Activated naive CD8-positive, alpha-beta T cell treated with anti-CD3 and anti-CD28 coated beads, Interleukin-2, amount 50 U/mL, for 24 hours (primary cell): ENCODE measurements at regions not wholly inside any gene's neighbourhood (a gene's known extent, or its start where the extent isn't known, plus 50 kb on each side); places are given as distances from the start of the nearest gene placed in this dataset.
"Not testable (repeated sequence)": the region's sequence is repeated elsewhere in the genome, so short reads cannot be mapped to it uniquely, and the experiment has no call there.

Experiments
- ATAC-seq: fragments of 150-1000 bp; cut with Tn5 transposase; one replicate; pipeline ENCODE4 v1.10.0; 2021
- DNase-seq: peaks from one replicate; pipeline ENCODE4 v3.0.0; 2021
- H3K27ac Mint-ChIP-seq: one replicate; pipeline ENCODE4 v1.8.0; 2021; ENCODE audit warnings: mild to moderate bottlenecking, mixed read lengths
- H3K27me3 Mint-ChIP-seq: one replicate; pipeline ENCODE4 v1.8.0; 2021; ENCODE audit warnings: mixed read lengths
- H3K36me3 Mint-ChIP-seq: one replicate; pipeline ENCODE4 v1.8.0; 2021; ENCODE audit warnings: low read depth, mixed read lengths
- H3K4me1 Mint-ChIP-seq: one replicate; pipeline ENCODE4 v1.8.0; 2021; ENCODE audit warnings: mixed read lengths
- H3K4me3 Mint-ChIP-seq: one replicate; pipeline ENCODE4 v1.8.0; 2021; ENCODE audit warnings: mild to moderate bottlenecking, moderate library complexity, mixed read lengths
- H3K9me3 Mint-ChIP-seq: one replicate; pipeline ENCODE4 v1.8.0; 2021; ENCODE audit warnings: mixed read lengths

DNA sequence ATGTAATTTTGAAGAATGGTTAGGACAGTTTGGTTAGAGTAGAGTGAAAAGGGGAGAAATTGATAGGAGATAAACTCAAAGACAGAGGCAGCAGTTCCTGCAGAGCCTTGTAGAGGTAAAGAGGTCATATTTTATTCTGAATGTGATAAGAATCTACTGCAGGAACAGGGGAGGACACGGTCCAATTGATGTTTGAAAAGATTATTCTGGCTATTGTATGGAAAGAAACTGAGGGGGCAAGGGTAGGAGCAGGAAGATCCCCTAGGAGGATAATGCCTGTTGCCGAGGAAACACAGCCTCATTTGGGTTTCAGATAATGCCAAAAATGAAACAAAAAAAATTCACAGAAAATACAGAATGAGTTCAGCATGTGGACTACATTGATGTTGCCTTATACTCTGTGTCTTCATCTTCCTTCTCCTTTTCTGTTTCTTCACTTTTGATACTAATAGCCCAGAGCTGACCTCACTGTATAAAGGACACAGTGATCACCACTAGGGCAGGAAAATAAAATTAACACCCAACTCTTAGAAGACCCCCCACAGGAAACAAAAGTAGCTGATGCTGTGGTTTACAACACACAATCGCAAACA is 454.6 kb upstream of the UBE2E2 start:
- ATAC-seq (no peak), DNase-seq (no peak)
- H3K9me3 Mint-ChIP-seq = peaks cover 12% of the 10 kb centered on the region
- H3K4me3 Mint-ChIP-seq = no peak overlapping the region
- no peak overlapping the region for H3K27ac Mint-ChIP-seq
- H3K4me1 Mint-ChIP-seq = no peaks in the 10 kb centered on the region
- H3K36me3 Mint-ChIP-seq = no peaks in the 10 kb centered on the region
- no peaks in the 10 kb centered on the region for H3K27me3 Mint-ChIP-seq

DNA sequence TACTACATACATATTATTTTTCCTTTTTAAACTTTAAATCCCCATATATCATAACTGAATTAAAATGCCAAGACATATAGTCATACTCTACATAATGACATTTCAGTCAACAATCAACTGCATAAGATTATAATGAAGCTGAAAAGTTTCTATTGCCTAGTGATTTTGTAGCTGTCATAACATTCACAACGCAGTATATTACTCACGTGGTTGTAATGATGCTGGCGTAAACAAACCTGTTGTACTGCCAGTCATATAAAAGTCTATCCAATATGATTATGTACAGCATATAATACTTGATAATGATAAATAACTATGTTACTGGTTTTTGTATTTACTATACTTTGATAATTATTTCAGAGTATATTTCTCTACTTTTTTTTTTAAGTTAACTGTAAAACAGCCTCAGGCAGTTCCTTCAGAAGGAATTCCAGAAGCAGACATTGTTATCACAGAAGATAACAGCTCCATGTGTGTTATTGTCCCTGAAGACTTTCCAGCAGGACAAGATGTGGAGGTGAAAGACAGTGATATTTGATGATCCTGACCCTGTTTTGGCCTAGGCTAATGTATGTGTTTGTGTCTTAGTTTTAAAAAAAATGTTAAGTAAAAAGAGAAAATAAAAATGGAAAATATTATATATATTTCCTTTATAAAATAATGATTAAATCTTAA is 443.4 kb upstream of the UBE2E2 start:
- H3K9me3 Mint-ChIP-seq = peaks cover 7% of the 10 kb centered on the region
- no peaks in the 10 kb centered on the region for H3K36me3 Mint-ChIP-seq
- no peak overlapping the region for H3K4me3 Mint-ChIP-seq
- no peak for ATAC-seq
- no peak for DNase-seq
- no peaks in the 10 kb centered on the region for H3K4me1 Mint-ChIP-seq
- H3K27ac Mint-ChIP-seq = no peak overlapping the region
- no peaks in the 10 kb centered on the region for H3K27me3 Mint-ChIP-seq

DNA sequence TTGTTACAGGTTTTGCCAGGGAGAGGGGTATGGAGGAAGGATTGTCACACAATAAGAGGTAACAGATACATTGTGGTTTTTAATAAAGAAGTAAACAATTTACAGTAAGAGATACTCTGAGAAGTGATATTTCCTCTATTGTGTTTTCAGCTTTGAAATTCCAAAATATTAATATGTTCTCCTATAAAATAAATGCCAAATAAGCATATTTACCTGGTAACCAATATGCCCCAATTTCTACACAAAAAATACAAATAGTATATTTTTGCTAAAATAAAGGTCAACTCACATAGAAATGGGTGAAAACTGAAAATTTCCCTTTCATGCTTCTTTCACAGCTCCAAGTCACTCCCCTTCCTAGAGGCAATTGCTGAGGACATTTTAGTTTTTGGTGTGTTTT is 437.4 kb upstream of the UBE2E2 start:
- H3K4me1 Mint-ChIP-seq = no peaks in the 10 kb centered on the region
- H3K4me3 Mint-ChIP-seq = no peak overlapping the region
- DNase-seq (no peak), ATAC-seq (no peak)
- H3K36me3 Mint-ChIP-seq = no peaks in the 10 kb centered on the region
- peaks cover 16% of the 10 kb centered on the region for H3K9me3 Mint-ChIP-seq
- H3K27me3 Mint-ChIP-seq = no peaks in the 10 kb centered on the region
- H3K27ac Mint-ChIP-seq = no peak overlapping the region

DNA sequence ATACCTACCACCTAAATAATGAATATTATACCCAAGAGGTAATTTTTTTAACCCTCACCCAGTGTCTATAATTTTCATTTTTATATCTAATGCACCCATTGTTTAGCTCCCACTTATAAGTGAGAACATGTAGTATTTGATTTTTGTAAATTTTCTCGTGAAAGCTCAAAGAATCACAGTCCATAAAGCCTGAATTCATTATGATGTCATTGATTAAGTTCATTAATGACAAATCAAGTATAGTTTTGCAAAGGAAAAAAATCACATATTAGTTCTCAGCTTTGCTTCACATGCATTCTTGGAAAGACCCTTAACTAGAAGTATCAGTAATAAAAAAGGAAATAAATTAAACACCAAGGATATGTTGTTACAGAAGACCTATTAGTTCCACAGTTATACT is 425.3 kb upstream of the UBE2E2 start:
- Mint-ChIP-seq H3K4me1 (no peaks in the 10 kb centered on the region), H3K4me3 (no peak overlapping the region), H3K36me3 (no peaks in the 10 kb centered on the region), H3K27me3 (peaks cover 2% of the 10 kb centered on the region), H3K27ac (no peak overlapping the region), H3K9me3 (no peaks in the 10 kb centered on the region)
- no peak for ATAC-seq
- no peak for DNase-seq

DNA sequence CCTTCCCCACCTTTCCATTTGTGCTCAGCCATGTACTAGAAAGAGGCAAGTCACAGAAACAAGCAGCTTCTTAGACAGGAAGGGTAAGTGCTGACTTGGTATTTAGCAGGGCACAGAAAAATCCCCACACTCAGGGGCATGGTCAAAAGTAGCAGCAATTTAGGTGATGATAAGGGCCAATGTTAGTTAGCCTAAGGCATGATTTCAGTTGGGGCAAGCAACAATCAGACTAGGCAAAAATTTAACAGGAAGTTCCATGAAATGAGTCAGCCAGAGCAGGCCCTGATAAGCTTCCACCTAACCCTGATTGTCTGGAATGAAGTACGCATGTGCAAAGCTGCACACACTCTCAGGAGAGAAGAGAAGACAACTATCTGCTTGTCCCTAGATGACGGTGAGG is 423.4 kb upstream of the UBE2E2 start:
- H3K27me3 Mint-ChIP-seq = no peaks in the 10 kb centered on the region
- no peak overlapping the region for H3K27ac Mint-ChIP-seq
- H3K4me3 Mint-ChIP-seq = no peak overlapping the region
- ATAC-seq (no peak), DNase-seq (no peak)
- H3K4me1 Mint-ChIP-seq = no peaks in the 10 kb centered on the region
- H3K36me3 Mint-ChIP-seq = peaks cover 1% of the 10 kb centered on the region
- H3K9me3 Mint-ChIP-seq = peaks cover 16% of the 10 kb centered on the region

DNA sequence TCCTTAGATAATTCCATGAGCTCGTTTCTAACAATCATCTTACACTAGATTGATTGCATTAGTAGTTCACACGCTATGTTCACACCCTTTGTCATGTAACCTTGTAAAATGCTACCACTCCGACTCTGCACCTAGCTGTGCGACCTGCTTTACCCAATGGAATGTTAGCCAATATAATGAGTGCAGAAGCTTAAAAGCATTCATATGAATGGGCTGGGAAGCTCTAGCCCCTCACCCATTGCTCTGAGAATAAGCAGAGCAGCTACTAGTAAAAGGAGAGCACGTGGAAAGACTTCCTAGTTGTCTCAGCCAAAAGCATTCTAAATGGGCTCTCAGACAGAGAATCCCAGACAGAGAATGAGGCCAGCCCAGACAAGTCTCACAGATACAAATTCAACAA is 410.6 kb upstream of the UBE2E2 start:
- no peak for DNase-seq
- H3K9me3 Mint-ChIP-seq = no peaks in the 10 kb centered on the region
- H3K27me3 Mint-ChIP-seq = peaks cover 2% of the 10 kb centered on the region
- no peaks in the 10 kb centered on the region for H3K36me3 Mint-ChIP-seq
- no peak for ATAC-seq
- H3K27ac Mint-ChIP-seq = no peak overlapping the region
- H3K4me1 Mint-ChIP-seq = no peaks in the 10 kb centered on the region
- H3K4me3 Mint-ChIP-seq = no peak overlapping the region

DNA sequence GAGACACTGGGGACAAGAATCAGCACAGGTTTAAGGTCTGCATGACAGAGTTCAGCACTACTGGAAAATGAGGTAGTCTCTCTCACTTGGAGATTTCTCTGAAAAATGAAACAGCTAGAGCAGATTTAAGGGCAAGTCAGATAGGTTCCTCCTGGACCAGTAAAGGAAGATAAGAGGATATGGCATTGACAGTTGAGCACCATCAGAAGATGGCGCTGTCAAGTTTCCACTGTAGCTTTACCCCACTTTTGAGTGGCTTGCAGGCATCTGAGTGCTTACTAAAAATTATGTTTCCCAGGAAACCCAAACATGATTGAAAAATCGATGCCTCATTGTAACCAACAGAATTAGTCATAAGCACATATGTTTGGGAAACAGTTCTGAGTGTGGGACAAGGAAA is 407.2 kb upstream of the UBE2E2 start:
- no peak overlapping the region for H3K27ac Mint-ChIP-seq
- H3K9me3 Mint-ChIP-seq = no peaks in the 10 kb centered on the region
- H3K27me3 Mint-ChIP-seq = peaks cover 4% of the 10 kb centered on the region
- no peaks in the 10 kb centered on the region for H3K36me3 Mint-ChIP-seq
- ATAC-seq (no peak), DNase-seq (no peak)
- H3K4me3 Mint-ChIP-seq = no peak overlapping the region
- H3K4me1 Mint-ChIP-seq = no peaks in the 10 kb centered on the region

DNA sequence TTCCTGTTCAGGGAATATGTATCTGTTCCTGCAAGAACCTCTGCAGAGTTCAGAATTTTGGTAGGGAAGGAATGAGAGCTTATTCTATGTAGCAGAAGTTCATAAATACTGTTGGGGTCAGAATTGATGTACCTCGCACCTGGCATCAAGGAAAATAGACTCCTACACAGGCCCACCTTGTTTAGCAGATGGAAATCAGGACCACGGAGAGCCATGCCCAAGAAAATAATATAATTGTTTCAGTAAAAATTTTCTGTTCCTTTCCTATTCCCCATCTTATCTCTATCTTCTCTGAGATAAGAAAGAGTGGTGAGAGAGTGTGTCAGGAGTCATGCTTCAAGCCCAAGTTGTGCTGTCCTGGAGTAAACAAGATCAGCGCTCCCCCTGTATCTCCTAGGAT is 404.7 kb upstream of the UBE2E2 start:
- no peaks in the 10 kb centered on the region for H3K4me1 Mint-ChIP-seq
- no peak overlapping the region for H3K4me3 Mint-ChIP-seq
- peaks cover 2% of the 10 kb centered on the region for H3K27me3 Mint-ChIP-seq
- ATAC-seq = no peak
- H3K27ac Mint-ChIP-seq = no peak overlapping the region
- no peaks in the 10 kb centered on the region for H3K9me3 Mint-ChIP-seq
- no peaks in the 10 kb centered on the region for H3K36me3 Mint-ChIP-seq
- DNase-seq = no peak

DNA sequence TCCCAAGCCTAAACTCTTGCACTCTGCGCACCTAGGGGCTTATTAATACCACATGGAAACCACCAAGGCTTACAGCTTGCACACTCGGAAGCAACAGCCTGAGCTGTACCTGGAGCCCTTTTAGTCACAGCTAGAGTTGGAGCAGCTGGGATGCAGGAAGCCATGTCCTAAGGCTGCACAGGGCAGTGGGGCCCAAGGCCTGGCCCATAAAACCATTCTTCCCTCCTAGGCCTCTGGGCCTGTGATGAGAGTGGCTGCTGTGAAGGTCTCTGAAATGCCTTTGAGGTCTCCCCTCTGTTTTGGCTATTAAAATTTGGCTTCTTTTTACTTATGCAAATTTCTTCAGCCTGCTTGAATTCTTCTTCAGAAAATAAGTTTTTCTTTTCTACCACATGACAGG is 383.9 kb upstream of the UBE2E2 start:
- Mint-ChIP-seq H3K27ac (no peak overlapping the region), H3K27me3 (no peaks in the 10 kb centered on the region), H3K36me3 (no peaks in the 10 kb centered on the region), H3K4me1 (no peaks in the 10 kb centered on the region), H3K4me3 (no peak overlapping the region), H3K9me3 (no peaks in the 10 kb centered on the region)
- ATAC-seq (no peak), DNase-seq (no peak)

DNA sequence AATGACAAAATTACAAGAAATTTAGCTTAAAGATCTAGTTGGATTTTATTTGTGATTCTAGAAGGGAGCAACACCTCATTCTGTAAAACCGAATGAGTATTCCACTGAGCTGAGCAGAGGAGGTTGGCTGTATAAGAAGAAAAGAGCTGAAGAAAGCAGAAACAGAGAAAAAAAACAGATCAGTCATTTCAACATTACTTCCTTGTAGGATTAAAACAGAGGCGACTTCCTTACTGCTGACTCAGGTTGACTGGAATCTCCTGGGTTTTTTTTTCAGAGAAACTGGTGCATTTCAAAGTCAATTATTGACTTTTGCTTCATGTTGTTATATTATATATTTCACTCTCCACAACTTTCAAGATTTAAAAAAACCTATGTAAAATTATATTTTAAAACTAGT is 368.1 kb upstream of the UBE2E2 start:
- no peaks in the 10 kb centered on the region for H3K36me3 Mint-ChIP-seq
- no peaks in the 10 kb centered on the region for H3K4me1 Mint-ChIP-seq
- no peak overlapping the region for H3K27ac Mint-ChIP-seq
- DNase-seq = no peak
- H3K27me3 Mint-ChIP-seq = no peaks in the 10 kb centered on the region
- no peak for ATAC-seq
- H3K9me3 Mint-ChIP-seq = no peaks in the 10 kb centered on the region
- H3K4me3 Mint-ChIP-seq = no peak overlapping the region

DNA sequence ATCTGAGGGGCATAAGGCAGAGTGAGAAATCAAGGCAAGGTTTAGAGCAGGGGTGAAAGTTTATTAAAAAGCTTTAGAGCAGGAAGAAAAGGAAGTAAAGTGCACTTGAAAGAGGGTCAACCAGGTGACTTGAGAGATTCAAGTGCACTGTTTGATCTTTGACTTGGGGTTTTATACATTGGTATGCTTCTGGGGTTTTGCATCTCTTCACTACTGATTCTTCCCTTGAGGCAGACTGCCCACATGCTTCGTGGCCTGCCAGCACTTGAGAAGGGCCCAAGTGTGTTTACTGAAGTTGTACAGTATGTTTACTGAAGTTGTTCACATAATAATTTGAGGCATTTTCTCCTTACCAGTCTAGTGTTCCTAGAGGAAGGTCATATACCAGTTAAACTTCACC is 367.0 kb upstream of the UBE2E2 start:
- H3K27me3 Mint-ChIP-seq = no peaks in the 10 kb centered on the region
- no peak overlapping the region for H3K4me3 Mint-ChIP-seq
- ATAC-seq = no peak
- H3K9me3 Mint-ChIP-seq = peaks cover 5% of the 10 kb centered on the region
- no peak for DNase-seq
- H3K36me3 Mint-ChIP-seq = no peaks in the 10 kb centered on the region
- H3K4me1 Mint-ChIP-seq = no peaks in the 10 kb centered on the region
- H3K27ac Mint-ChIP-seq = no peak overlapping the region

DNA sequence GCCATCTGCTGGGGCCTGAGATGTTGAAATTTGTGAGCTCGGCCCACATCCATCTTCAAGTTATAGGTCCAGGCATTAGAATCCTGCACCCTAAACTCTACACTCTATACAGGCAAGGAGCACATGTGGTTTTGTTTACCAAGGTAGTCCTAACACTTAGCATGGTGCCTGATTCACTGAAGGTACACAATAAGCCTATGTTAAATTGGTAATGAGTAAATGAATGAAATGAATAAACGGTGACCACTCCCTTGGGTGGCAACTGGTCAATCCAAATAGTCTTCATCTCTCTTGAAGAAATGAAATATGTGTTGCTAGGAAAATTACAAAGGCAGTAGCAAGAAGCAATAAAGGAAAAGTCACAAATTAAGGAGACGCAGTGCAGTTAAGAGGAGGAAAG is 359.3 kb upstream of the UBE2E2 start:
- ATAC-seq (no peak), DNase-seq (no peak)
- H3K4me1 Mint-ChIP-seq = no peaks in the 10 kb centered on the region
- no peaks in the 10 kb centered on the region for H3K27me3 Mint-ChIP-seq
- peaks cover 11% of the 10 kb centered on the region for H3K9me3 Mint-ChIP-seq
- no peaks in the 10 kb centered on the region for H3K36me3 Mint-ChIP-seq
- no peak overlapping the region for H3K27ac Mint-ChIP-seq
- H3K4me3 Mint-ChIP-seq = no peak overlapping the region

DNA sequence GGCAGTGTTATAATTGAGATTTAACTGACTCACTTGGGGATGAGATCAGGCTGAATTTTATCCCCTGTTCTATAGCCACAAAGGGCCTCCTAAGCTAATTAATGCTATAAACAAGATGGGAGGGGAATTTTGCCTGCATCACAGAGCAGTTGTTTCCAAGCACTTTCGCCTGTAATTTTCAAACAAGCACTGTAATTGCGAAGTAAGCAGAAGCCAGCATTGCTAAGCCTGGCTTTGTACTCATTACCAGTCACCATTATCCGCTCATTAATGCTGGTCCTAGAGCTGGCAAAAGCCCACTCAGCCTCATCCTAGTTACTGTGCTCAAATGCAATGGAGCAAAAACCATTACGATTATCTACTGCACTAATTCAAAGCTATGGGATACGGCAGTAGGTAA is 356.6 kb upstream of the UBE2E2 start:
- Mint-ChIP-seq H3K4me3 (no peak overlapping the region), H3K36me3 (no peaks in the 10 kb centered on the region), H3K27ac (no peak overlapping the region), H3K4me1 (no peaks in the 10 kb centered on the region), H3K27me3 (no peaks in the 10 kb centered on the region), H3K9me3 (peaks cover 4% of the 10 kb centered on the region)
- DNase-seq (no peak), ATAC-seq (no peak)

DNA sequence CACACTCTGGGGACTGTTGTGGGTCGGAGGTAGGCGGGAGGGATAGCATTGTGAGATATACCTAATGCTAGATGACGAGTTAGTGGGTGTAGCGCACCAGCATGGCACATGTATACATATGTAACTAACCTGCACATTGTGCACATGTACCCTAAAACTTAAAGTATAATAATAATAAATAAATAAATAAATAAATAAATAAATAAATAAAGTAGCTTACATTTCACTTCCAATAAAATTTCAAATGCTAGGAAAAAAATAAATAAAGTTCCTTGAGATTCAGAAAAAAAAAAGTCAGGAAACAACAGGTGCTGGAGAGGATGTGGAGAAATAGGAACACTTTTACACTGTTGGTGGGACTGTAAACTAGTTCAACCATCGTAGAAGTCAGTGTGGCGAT is 353.5 kb upstream of the UBE2E2 start:
- H3K4me3 Mint-ChIP-seq, H3K9me3 Mint-ChIP-seq, H3K27me3 Mint-ChIP-seq, H3K4me1 Mint-ChIP-seq, H3K27ac Mint-ChIP-seq, ATAC-seq, DNase-seq, H3K36me3 Mint-ChIP-seq: not testable (repeated sequence)

DNA sequence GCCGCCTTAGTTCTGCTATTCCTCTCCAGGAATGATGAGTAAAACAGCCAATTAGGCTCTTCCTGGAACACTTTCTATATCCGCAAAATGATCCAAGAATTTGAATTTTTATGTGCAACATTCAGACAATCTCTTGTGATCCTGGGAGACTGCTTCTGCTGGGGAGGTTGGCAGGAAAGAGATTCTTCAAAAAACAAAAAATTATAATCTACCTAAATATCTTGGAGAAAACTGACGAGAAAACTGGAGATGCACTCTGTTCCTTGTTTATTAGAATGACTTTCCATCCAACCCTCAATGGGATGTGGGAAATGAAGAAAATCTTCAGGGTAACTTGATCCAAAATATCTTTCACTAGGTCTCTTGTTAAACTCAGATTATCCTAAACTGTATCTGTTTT is 346.3 kb upstream of the UBE2E2 start:
- H3K27me3 Mint-ChIP-seq = no peaks in the 10 kb centered on the region
- no peaks in the 10 kb centered on the region for H3K4me1 Mint-ChIP-seq
- no peak for ATAC-seq
- no peak for DNase-seq
- H3K4me3 Mint-ChIP-seq = no peak overlapping the region
- peaks cover 4% of the 10 kb centered on the region for H3K9me3 Mint-ChIP-seq
- H3K27ac Mint-ChIP-seq = no peak overlapping the region
- no peaks in the 10 kb centered on the region for H3K36me3 Mint-ChIP-seq

DNA sequence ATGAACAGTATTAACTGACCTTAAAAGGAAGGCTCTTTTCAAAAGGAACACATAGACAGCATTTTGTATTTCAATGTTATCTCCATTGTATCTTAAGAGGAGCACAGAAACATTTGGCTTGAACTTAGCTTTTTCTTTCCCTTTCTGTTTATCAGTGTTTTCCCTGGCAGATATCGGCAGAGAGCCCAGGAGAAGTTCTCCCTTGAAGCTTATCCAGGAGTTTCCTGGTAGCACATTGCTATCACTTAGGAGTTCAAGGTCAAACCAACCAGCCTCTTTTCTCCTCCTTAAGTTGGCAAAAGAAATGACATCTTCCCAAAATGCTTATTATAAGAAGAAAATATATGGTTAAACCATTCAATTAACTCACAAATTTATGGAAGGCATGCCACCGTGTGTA is 344.6 kb upstream of the UBE2E2 start:
- Mint-ChIP-seq H3K36me3 (no peaks in the 10 kb centered on the region), H3K9me3 (peaks cover 2% of the 10 kb centered on the region), H3K4me3 (no peak overlapping the region), H3K27me3 (no peaks in the 10 kb centered on the region), H3K27ac (no peak overlapping the region), H3K4me1 (no peaks in the 10 kb centered on the region)
- DNase-seq = no peak
- no peak for ATAC-seq
